GM19395 (cell line): ENCODE measurements at regions not wholly inside any gene's neighbourhood (a gene's known extent, or its start where the extent isn't known, plus 50 kb on each side); places are given as distances from the start of the nearest gene placed in this dataset.

Experiments used
- ATAC-seq: cut with Tn5 transposase; IDR thresholded peaks from one replicate; pipeline ENCODE4 v1.9.1; 2021; ENCODE audit warnings: mild to moderate bottlenecking, moderate library complexity; ENCODE audit not compliant: unreplicated experiment

DNA sequence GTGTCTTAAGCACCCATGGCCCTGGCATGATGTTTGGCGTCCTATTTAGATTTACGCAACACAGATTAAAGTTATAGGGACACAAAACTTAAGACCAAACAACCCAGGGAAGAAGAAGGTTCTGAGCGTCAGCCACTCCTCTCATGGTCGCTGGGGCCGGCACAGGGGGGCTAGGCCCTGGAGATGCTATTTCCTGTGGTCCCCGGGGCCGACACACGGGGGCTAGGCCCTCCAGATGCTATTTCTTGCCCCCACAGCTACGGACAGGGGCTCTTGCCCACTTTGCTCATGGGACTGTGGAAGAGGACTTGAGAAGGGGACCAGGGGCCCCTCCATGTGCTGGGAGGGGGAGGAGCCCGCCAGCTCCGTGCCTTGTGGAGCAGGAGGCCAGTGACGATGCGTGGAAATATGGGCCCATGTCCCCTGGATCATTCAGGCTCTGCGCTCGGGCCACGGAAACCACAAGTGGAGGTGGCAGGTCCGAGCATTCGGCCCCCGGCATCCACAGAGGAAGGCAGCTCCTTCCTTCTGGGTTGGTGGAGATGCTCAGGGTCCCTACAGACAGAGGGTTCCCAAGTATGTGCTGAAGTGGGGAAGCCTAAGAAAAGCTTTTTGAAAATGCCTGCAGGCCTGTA, 711.1 kb downstream of the BRD1 start:
- no peak for ATAC-seq

GRCh38 chr22:49116021-49116420, 711.7 kb downstream of the BRD1 start:
- no peak for ATAC-seq

GRCh38 chr22:49115197-49115596, 712.5 kb downstream of the BRD1 start:
- ATAC-seq = no peak

DNA sequence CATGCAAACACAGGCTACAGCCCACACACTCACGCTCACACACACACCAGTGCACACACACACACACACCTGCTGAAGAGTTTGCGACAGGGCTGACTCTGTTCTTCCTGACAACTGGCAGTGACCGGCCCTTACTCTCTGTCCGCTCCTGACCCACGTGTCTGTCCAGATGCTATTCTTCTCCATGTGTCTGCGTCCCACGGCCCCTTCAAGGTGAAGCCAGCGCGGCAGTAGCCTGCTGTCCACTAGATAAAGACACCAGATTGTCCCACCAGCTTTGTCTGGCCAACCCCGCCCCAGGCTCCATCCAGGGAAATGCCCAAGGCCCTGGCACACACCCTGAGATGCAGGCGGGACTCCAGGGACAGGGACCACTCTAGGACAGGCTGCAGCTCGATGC, 713.9 kb downstream of the BRD1 start:
- ATAC-seq = no peak

DNA sequence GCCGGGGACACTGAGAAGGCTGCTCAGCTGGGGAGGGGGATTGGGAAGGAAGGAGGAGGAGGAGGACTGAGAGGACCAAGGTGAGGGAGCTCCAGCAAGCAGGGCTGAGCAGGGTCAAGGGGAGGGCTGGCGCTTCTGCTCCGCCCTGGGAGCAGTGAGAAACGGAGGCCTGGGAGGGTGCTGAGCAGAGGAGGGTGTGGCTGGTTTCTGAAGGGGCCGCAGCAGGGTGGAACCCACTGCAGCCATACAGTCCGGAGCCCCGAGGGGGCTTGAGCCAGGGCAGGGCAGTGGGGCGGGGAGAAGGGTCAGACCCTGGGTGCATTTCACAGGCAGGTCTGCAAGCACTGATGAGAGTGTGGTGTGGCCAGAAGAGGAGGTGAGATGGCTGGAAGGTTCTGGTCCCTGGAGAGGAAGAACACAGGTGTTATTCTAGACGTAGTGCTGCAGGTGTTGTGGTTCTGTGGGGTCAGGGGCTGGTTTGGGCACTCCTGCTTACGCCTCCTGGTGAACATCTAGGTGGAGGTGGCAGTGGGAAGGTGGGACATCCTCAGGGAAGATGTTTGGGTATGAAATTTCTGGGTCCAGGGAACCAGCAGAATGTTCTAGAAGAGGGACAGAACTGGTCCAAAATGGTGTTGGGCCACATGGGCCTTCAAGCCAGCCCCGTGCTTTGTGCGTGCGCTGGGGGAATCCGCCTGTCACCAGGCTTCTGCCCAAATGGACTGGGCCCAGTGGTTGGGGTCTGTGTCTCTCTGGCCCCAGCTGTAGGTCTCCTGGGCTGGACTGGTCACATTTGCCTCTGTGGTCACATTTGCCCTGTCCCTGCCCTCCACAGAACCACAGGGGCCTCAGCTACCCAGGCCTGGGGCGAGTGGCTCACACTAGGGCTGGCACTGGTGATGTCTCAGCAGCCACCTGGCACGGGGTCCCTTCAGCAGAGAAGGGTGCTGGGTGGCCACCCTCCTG, 714.7 kb downstream of the BRD1 start:
- ATAC-seq = no peak

- no peak for ATAC-seq
Observed at GRCh38 chr22:49112176-49112575, 715.5 kb downstream of the BRD1 start.

- no peak for ATAC-seq
Observed at GRCh38 chr22:49111085-49111484, 716.6 kb downstream of the BRD1 start.

DNA sequence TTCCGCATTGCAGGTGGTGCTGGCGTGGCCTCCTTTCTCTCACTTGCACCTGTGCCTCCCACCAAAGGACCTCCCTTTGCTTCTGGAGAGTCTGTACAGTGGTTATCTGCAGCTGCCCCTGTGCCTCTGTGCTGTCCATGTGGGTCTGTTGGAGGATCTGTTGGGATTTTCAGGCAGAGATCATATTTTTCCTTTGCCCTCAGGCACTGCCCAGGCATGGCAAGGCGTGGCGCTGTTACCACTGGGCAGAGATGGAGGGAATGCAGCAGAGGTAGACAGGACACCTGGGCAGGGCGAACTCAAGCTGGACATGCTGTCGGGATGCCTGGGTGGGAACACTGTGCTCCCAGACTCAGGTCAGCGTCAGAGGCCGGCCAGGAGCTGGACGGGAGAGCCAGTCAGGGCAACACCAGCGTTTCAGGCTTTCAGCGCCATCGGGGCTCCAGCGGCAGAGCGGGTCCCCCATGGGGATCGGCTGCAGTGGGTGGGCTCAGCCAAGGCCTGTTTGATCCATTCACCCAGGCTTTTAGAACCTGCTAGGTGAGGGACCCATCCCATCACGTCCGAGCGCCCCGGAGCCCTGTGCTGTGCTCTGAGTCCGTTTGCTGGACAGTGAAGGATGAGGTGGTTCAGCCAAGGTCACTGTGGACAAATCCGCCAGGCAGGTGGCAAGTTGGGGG, 718.9 kb downstream of the BRD1 start:
- no peak for ATAC-seq

DNA sequence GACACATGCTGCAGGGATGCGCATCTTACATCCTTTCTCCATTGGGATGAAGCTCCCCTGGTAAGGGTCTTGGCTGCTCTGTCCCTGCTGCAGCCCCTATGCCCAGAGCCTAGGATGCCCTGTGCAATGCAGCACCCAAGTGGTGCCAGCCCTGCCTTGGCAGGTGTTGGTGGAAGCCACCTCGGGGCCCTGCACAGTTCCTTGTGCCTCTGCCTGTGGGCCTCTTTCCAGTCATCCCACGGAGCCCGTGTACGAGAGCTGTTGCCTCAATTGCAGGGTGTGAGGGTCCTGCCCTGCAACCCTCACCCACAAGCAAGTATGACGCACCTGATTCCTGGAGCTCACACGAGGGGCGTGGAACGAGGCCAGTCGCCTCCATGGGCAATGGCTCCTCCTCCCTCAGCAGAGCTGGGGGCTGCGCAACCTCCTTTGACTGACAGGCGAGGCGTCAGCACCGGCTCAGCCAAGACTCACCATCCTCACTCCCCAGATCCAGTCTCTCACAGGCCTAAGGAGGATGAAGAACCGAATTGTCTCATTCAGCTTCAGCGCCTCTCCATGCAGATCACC, 719.6 kb downstream of the BRD1 start:
- no peak for ATAC-seq

GRCh38 chr22:49107561-49107960, 720.1 kb downstream of the BRD1 start:
- no peak for ATAC-seq

DNA sequence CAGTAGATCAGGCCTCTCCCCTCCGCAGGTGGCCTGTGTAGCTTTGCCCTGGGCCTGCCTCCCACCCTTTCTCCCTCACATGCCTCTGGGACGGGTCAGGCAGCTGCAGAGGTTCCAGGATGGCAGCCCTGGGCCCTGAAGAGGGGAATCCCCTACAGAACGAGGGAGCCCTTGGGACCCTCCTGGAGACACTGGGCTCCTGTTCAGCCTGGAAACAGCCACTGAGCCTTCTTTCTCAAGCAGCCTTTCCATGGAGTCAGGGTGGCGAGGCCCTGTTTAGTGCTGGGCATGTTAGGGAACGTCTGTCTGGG, 720.9 kb downstream of the BRD1 start:
- no peak for ATAC-seq

DNA sequence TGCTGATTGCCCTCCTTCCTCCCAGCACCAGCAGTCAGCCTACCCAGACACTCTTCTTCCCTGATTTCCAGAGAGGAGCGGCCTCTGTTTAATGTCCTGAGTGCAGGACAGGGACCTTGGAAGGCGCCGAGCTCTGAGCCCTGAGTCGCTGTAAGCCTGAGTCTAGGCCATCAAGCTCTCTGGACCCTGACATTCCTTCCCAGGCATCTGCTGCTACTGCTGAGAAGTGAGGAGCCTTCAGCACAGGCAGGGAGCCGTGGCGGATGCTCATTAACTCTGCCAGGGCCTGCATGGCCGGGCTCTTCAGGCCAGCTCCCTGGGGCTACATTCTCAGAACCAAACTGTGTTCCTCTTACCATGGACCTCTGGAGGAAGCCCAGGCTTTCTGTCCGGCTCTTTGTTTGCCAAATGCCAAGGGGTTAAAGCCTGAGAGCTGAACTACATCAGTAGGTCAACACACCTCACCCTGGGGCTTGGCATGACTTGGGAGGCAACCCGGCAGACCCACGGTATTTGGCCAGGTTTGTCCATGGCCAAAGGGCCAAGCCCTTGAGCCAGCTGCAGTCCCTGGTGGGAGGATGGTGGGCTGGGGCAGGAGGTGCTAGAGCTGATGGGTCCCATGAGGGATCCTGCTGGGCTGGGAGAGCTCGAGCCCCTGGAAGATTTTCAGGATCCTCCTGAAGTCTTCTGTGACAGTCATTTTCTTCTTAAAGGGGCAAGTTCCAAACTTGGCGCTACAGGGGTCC, 721.4 kb downstream of the BRD1 start:
- ATAC-seq = no peak

- ATAC-seq = no peak
Observed at GRCh38 chr22:49104434-49104833, 723.2 kb downstream of the BRD1 start.

DNA sequence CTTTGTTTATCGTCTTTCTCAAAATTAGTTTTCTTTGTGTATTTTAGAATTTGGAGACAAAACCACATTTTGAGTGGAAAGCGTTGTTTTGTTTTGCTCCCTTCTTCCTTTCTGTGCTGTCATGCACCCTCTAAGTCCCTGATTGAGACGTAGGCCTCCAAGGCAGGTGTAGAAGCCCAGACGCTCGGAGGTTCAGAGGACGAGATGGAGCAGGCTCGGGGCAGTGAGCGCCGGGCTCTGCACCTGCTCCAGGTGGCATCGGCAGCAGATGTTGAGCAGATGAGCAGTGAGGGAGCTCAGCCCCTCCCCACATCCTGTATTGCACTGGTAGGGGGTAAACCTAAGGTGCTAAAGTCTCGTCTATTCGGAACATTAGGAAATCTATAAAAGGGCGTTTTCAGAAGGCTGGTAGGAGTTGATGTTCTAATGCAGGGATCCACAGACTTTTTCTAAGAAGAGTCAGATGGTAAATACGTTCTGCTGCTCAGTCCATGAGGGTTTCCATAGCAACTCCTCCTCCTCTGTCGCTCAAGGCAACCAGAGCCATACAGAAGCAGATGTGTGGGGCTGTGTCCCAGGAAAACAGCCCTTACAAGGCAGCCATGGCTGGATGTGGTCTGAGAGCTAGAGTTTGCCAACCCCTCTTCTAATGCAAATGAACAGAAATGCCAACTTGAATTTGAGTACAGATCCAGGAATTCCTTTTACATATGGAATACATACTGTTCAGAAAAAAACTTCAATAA, 724.2 kb downstream of the BRD1 start:
- ATAC-seq = no peak

DNA sequence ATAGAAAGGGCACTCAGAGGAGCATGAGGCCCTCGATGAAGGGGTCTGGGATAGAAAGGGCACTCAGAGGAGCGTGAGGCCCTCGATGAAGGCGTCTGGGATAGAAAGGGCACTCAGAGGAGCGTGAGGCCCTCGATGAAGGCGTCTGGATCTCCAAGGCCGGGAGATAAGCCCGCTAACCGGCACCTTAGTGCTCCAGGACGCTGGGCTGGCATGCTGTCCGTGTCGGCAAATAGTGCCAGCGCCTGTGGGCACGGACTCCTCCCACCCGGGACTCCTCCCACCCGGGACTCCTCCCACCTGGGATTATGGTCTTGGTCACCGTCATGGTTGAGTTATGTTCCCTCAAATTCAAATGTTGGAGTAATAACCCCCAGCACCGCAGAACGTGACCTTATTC, 725.3 kb downstream of the BRD1 start:
- ATAC-seq = no peak

DNA sequence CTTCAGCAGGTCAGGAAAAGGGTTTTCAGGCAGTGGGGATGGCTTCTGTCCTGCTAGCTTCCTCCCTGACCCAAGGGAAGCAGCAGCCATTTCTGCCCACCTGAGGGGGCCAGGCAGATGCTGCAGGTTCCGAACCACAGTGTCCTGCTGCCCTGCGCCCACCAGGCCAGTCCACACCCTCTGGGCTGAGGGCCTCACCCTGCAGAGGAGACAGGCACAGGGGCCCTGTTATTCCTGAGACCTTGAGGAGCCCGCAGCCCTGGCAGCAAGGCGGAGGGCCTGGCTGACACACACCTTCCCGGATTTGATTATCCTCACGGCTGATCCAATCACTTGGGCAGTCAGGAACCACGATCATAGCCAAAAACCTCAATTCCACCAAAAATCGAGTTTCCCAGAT, 725.8 kb downstream of the BRD1 start:
- no peak for ATAC-seq

DNA sequence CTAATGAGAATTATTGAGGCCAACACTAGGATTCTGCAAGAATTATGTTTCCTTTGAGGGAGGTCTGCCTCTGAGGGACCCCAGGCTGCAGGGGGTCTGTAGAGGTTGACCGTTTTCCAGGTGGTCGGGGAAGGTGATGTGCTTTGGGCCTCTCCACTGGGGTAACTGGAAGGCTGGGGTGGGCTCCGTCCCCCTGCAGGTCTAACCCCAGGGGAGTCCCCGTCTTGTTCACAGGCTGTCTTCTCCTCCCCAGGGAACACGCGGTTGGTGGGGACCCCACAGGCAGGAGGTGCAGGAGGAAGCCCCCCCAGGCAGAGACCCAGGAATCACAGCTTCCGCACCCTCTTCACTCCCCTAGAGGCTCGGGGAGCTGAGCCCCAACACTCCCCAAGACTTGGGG, 726.4 kb downstream of the BRD1 start:
- ATAC-seq = no peak

DNA sequence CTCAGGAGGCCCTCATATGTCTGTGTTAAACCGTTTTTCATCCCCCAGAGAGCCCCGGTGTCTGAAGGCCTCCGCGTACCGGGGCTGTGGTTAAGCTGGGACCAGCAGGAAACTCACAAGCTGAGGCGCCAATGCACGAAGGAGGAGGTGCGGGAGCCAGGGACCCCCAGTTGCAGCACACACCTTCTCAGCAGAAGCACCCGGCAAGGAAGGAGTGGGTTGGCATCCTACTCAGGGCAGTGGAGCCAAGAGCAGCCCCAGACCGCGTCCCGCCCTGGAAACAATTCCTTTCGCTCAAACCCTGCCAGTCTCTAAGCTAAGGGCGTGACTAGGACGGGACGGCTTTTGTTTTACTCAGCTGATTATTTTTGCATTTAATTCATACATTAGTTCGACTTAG, 726.9 kb downstream of the BRD1 start:
- ATAC-seq = no peak

DNA sequence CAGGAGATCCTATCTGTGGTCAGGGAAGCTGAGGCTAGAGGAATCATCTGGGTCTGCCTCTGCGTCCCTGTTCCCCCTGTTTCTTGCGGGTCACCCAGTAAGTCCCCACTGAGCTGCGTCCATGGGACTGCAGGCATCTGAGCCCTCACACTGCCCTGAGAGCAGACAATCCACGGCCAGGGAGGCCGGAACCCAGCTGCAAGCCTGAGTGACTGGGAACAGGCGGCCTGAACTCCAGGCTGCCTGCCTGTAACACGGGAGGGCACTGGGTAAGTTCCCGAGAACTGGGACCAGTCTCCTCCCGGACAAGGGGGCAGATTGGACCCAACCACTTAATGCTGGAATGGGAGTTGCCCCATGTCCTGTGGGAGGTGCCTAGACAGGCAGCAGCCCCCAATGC, 727.4 kb downstream of the BRD1 start:
- no peak for ATAC-seq

- no peak for ATAC-seq
Observed at GRCh38 chr22:49099496-49100124, 728.1 kb downstream of the BRD1 start.
